NOMO-1 (cell line): ENCODE measurements at regions not wholly inside any gene's neighbourhood (a gene's known extent, or its start where the extent isn't known, plus 50 kb on each side); places are given as distances from the start of the nearest gene placed in this dataset.
A peak's percentile ranks its signal among the peaks of the same experiment; 100 is the strongest.
"Not testable (repeated sequence)": the region's sequence is repeated elsewhere in the genome, so short reads cannot be mapped to it uniquely, and the experiment has no call there.

Source experiments
- DNase-seq, 2 experiments: peaks; one replicate each; lab custom pipeline; 2025; ENCODE audit not compliant: unreplicated experiment in 2 of 2; lab: John Stamatoyannopoulos, UW

- DNase-seq, result no peak
These were observed 160.4 kb downstream of the UACA start for GRCh38 chr15:70602834-70603560.

DNA sequence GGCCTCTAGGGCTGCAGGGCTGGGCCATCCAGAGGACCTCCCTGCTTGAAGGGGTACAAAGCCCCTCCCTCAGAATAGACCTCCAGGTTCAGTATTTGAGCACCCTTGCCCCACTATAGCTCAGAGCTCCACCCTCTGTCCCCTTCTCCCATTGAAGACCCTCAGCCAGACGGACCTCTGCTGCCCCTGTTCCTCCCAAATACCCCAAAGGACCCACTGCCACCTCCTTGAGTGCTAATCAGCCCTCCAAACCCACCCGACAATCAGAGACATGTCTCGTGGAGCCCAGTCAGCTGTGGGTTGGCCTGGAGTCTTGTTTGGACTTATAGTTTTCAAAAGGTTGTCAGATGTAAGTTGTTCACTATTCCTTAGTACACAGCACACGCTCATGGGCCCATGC, 161.1 kb downstream of the UACA start:
- no peak for DNase-seq

DNA sequence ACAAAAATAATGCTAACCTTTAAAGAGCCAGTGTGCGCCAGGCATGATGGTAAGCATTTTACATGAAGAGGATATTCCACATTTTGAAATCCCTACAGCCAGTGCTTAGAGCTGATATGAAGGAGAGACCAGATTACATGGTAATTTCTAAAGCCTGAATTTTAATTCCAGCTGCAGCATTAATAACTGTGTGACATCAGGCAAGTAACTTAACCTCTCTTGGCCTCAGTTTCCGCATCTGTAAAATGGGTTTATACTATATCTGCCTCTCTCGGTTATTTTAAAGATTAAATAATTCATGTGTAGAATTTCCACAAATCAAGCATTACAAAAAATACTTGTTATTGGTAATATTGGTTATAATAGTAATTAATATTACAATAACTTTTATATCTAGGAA, 165.4 kb downstream of the UACA start:
- no peak for DNase-seq

DNA sequence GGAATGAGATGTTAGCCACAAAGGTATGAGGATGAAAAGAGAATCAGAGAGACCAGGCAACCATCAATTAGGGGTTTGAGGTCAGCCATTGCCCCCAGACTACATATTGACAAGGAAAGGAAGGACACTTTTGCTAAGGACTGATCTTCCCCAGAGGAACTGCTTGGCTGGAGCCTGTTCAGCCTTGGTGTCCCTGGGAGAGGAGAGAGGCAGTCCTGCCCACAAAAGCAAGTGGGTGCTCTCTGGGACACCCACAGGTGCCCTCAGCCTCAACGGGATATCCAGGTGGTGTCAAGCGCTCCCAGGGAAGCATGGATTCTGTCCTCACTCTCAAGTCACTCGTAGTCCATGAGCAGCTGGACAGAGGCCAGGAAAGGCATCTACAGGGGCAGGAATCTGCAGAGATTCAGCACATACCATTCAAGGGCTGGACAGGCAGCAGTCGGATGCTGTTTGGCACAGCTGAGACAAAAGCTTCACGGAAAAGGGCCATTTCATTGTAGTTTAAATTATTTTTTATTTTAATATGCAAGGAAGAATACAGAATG, 166.2 kb downstream of the UACA start:
- DNase-seq, result no peak

DNA sequence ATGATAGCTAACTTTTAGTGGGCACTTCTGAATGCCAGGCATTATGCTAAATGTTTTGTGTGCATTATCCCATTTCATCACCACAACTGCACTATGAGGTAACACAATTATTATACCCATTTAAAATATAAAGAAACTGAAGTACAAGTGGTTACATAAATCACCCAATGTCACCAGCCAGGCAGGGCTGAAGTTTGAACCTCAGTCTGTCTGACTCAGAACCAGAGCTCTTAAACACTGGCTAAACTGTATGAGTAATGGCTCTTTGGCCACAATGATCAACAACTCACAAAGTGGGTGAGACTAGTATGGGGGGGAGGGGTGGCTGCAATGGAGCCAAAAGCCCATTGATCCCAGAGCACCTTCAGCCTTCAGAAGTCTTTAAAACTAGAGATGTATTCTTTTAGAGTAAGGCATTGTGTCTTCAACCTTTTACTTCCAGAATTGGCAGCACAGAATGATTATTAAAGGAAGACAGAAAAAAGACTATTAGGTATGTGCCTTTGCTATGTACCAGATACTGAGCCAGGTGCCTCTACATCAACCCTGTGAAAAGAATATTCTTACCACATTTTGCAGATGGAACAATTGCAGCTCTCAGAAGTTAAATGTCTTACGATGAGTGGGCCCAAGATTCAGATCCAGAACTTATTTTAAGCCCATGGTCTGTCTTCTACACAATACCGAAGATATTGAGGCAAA, 166.9 kb downstream of the UACA start:
- DNase-seq, result no peak

DNA sequence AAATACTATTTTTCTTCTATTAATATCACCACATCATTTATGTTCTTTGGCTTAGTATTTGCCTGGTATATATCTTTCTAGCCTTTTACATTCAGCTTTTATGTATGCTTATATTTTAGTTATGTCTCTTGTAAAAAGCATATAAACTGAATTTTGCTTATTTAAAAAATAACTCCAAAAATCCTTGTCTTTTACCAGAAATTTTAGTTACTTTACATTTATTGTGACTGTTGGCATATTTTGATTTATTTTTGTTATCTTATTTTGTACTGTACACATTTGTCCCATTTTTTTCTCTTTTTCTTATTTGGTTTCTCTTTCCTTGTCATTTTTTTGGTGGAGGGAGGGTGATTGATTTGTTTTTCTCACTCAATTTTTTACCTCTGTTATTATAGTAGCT, 169.6 kb downstream of the UACA start:
- DNase-seq, result no peak

DNA sequence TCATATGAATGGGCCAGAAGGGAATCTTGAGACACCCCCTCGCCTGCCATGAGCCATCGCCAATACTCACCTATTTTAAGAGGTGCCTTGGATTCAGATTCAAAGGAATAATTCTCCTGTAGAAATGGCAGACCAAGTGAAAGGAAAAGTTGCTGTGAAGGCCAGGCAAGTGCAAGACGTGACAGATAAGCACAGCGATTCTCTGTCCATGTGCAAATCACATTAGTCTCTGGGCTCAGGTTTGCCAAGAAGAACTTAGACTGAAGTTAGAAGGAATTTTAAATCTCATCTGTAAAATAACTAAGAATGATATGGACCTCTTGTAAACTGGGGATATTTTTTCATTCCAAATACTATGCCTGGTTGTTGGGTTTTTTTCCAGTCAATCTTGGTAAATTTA, 173.6 kb downstream of the UACA start:
- DNase-seq, result no peak

- DNase-seq, result peak; percentile 36 to 69
These were observed 174.1 kb downstream of the UACA start for GRCh38 chr15:70589221-70589620.

GRCh38 chr15:70588613-70589012, 174.7 kb downstream of the UACA start:
- no peak for DNase-seq

DNA sequence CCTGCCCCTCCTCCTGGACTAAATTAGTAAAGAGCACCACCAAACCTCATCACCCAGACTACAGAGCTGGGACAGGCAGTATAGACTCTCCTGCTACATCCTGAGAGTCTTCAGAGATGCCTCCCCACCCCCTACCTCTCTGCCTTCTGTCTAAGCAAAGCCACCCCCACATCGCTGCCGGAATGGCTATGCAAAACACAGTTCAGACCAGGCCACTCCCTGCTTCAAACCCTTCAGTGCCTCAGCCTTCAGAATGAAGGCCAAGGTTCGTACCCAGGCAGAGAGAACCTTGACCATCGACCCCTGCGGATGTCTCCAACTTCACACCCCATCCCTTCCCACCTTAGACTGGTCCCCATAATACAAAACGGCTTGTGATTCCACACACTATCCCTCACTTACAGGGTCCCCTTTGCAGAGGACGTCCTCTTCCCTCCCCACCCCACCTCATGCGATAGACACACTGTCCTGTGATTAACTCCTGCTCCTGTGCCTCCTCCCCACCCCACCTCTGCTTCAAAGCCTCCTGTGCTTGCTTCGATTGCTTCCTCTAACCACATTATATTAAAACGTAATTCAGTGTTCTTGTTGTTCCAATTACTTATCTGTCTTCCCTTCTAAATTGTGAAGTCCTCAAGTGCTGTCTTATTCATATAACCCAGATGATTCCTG, 175.3 kb downstream of the UACA start:
- DNase-seq, result no peak

GRCh38 chr15:70587012-70587634, 176.2 kb downstream of the UACA start:
- not testable (repeated sequence) for DNase-seq

DNA sequence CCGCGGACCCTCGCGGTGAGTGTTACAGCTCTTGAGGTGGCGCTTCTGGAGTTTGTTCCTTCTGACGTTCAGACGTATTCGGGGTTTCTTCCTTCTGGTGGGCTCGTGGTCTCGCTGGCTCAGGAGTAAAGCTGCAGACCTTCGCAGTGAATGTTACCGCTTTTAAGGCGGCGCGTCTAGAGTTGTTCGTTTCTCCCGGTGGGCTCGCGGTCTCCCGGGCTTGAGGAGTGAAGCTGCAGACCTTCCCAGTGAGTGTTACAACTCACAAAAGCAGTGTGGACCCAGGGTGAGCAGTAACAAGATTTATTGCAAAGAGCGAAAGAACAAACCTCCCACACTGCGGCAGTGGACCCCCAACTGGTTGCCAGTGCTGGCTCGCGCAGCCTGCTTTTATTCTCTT, 177.1 kb downstream of the UACA start:
- DNase-seq, result no peak

GRCh38 chr15:70585707-70586034, 177.7 kb downstream of the UACA start:
- DNase-seq, result no peak

DNA sequence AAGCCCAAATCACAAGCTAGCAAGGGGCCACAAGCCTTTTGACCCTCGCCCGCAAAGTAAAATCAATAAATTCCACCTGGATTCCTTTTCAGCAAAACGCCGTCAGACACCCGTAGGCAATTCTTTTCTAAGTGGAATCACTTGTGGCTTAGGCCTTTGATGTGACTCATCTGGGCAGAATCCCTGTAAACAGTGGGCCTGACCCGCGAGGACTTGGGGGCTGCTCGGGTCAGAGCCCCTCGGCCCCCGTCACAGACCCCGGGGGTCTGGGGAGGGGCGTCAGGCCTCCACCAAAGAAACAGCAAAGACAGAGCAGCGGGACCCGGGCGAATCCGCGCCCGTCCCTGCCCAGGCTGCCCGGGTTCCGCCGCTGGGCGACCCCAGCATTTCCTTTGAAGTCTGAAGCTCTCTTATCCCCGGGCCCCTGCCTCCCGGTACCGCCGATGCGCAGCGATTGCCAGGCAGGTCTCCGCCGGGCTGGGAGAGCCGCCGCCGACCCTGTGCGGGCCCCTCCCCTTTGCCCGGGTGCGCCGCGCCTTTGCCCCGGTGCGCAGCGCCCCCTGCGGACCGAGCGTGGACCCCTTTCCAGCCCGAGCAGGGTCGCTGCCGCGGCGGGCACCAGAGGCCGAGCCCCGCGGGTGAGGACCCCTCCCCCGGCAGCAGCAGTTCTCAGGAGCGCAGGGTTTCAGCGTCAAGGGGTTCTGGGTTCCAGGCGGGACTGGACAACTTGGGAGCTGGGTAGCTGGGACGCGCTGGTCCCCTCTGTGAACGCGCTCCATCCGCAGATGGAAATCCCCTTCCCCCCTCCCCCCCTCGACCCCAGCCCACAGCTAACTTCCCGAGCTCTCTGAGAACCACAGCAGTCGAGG, 178.3 kb downstream of the UACA start:
- no peak for DNase-seq

- no peak for DNase-seq
These were observed 178.9 kb downstream of the UACA start for GRCh38 chr15:70584441-70584837.

GRCh38 chr15:70583006-70583405, 180.4 kb downstream of the UACA start:
- no peak for DNase-seq

DNA sequence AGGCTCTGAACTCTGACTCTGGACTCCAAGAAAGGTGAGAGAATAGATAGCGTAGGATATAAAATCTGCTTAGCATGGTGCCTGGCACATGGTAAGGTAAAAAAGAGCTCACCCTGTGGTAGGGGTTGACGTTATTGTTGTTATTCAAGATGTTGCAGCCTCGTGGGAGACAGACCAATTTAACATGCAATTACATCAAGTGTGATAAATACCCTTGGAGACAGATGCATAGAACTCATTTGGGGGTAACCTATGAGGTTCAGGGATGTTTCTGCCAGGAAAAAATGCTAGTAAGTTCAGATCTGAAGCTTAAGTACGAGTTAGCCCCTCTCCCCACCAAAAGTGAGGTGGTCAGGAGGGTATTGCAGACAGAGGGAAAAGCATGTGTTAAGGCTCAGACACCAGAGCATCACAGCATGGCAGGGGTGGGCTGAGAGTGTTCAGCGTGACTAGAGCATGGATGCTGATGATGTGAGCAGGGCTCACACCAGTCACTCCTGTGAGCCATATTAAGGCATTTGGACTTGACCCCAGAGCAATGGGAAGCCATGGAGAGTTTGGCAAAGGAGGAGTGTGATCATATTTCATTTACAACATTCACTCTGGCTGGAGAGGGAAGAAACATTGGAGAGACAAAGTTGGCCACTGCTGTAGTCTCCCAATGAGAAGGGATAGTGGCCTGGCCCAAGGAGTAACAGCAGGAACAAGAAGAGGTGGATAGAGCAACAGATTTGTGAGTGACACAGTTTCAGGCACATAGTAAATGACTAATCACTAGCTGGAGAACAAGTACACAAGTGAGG, 181.0 kb downstream of the UACA start:
- no peak for DNase-seq

DNA sequence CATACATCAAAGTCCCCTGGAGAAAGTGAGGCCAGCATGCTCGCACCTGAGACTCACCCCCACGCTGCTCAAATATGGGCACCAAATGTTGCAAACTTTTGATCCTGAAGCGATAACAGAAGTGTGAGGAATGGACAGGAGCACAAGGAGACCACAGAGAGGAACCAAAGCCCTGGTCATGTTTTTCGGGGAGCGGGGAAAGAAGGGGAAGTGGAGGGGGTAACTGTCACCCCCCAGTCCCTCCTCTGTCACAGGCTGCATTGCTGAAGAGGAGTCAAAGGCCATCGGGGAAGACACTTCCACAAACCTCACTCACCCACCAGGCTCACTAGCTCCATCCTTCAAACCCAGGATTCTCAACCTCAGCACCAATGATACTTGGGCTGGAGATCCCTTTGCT, 182.4 kb downstream of the UACA start:
- DNase-seq, result peak in 1 of 2 experiments; percentile 9

GRCh38 chr15:70580286-70580685, 183.1 kb downstream of the UACA start:
- DNase-seq, result no peak

- DNase-seq, result no peak
These were observed 183.6 kb downstream of the UACA start for GRCh38 chr15:70579766-70580165.
